Erythroblast (primary cell): ENCODE measurements at regions not wholly inside any gene's neighbourhood (a gene's known extent, or its start where the extent isn't known, plus 50 kb on each side); places are given as distances from the start of the nearest gene placed in this dataset.
"Not testable (repeated sequence)": the region's sequence is repeated elsewhere in the genome, so short reads cannot be mapped to it uniquely, and the experiment has no call there.

Experiments
- DNase-seq, 2 experiments: peaks; one replicate each; lab custom pipeline; 2025; lab: John Stamatoyannopoulos, UW
- GATA1 ChIP-seq: IDR thresholded peaks from 2 replicates; pipeline ENCODE4 v1.6.1; 2011; ENCODE audit warnings: low read depth, mild to moderate bottlenecking, control low read depth, low read length, moderate library complexity
- POLR2A ChIP-seq: IDR thresholded peaks from 2 replicates; pipeline ENCODE4 v1.6.1; 2011; ENCODE audit warnings: mild to moderate bottlenecking, low read length

DNA sequence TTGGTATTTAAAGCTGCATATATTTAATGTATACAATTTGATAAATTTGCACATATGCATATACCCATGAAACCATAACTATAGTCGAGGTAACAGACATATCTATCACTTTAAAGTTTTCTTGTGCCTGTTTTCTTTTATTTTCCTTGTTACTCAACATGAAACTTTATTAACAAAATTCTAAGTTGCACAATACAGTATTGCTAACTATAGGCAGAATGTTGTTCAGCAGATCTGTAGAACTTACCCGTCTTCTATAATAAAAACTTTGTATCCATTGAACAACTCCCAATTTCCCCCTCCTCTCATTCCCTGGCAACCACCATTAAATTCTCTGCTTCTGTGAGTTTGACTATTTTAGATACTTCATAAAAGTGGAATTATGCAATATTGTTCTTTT, 404.6 kb upstream of the KCND2 start:
- no peak for TF ChIP-seq GATA1
- no peak for TF ChIP-seq POLR2A

DNA sequence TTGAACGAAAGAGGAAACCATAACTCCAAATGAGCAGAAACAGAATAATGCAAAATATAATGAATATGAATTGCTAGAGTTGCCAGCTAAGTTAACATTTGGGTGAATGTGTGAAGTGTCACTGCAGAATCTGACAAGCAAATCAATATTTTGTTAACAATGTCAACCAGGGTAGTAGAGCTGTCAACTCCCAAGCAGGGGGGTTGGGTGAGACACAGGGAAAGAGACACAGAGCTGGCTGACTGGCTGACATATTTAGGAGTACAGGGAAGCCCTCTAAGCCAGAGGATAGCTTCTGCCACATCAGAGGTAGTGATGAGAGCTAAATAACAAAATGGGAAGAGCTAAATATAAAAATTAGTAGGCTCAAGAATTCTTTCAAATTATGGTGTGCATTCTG, 393.1 kb upstream of the KCND2 start:
- DNase-seq = no peak
- TF ChIP-seq GATA1 (no peak), POLR2A (no peak)

More for the DNA sequence above, 404.6 kb upstream of the KCND2 start:
- no peak for DNase-seq

DNA sequence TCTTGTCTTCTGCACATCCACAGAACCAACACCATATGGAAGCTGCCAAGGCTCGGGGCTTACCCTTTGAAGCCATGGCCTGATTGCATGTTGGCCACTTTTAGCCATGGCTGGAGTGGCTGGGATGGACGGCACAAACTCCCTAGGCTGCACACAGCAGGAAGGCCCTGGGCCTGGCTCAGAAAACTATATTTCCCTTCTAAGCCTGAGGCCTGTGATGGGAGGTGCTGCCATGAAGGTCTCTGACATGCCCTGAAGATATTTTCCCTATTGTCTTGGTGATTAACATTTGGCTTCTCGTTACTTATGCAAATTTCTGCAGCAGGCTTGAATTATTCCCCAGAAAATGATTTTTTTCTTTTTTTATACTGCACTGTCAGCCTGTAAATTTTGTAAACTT, 387.0 kb upstream of the KCND2 start:
- DNase-seq = no peak
- TF ChIP-seq GATA1 (no peak), POLR2A (no peak)

DNA sequence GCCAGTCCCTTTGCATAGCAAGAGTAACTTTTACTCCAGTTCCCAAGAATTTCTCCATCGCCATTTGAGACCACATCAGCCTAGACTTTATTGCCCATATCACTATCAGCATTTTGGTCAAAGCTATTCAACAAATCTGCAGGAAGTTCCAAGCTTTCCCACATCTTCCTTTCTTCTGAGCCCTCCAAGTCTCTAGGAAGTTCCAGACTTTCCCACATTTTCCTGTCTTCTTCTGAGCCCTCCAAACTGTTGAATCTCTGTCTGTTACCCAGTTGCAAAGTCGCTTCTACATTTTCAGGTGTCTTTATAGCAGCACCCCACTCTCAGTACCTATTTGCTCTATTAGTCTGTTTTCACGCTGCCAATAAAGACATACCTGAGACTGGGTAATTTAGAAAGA, 386.4 kb upstream of the KCND2 start:
- DNase-seq = not testable (repeated sequence)

DNA sequence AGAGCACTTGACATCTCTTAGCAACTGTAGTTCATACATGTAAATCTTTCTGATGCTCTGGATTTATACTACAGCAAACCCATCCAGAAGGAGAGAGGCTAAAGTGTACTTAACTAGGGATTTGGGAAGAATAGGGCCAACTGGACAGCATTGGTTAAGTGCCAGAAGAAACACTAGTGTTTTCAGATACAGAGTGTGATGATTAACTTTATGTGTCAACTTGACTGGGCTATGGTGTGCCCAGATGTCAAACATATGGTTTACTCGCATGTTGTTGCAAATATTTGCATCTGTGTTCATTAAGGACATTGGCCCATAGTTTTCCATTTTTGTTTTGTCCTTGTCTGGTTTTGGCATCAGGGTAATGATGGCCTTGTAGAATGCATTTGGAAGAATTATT, 384.7 kb upstream of the KCND2 start:
- DNase-seq = no peak
- no peak for TF ChIP-seq GATA1
- TF ChIP-seq POLR2A = no peak

DNA sequence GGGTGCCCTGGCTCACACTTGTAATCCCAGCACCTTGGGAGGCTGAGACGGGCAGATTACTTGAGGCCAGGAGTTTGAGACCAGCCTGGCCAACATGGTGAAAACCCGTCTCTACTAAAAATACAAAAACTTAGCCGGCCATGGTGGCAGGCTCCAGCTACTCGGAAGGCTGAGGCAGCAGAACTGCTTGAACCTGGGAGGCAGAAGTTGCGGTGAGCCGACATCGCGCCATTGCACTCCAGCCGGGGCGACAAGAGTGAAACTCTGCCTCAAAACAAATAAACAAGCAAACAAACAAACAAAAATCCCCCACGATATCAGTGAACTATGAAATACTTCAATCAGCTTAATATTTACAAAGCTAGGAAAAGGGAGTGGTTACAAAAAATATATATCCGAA, 382.3 kb upstream of the KCND2 start:
- TF ChIP-seq GATA1 = no peak
- no peak for TF ChIP-seq POLR2A

DNA sequence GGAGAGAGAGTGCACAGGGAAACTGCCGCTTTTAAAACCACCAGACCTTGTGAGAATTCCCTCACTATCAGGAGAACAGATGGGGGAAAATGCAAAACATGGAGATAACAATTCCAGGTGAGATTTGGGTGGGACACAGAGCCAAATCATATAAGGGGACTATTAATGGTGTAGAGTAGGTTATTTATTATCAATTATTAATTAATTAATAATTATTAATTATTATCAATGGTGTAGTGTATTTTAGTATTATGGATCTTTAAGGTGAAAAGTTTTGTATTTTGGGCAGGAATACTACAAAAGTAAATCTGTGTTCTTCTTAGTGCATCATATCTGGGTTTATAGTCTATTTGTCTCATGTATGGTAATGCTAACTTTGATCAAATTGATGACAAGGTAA, 377.7 kb upstream of the KCND2 start:
- TF ChIP-seq POLR2A (no peak), GATA1 (no peak)

More for the DNA sequence above, 382.3 kb upstream of the KCND2 start:
- DNase-seq = no peak

DNA sequence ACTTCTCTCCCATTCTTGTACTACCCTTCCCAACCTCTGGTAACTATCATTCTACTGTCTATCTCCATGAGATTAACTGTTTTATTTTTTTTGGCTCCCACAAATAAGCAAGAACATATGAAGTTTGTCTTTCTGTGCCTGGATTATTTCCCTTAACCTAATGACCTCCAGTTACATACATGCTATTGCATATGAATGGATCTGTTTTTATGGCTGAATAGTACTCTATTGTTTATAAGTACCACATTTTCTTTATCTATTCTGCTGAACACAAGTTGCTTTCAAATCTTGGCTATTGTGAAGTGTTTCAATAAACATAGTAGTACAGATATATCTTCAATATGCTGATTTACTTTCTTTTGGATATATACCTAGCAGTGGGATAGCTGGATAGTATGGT, 376.6 kb upstream of the KCND2 start:
- DNase-seq = no peak
- TF ChIP-seq GATA1 (no peak), POLR2A (no peak)

More for the DNA sequence above, 377.7 kb upstream of the KCND2 start:
- DNase-seq = no peak

DNA sequence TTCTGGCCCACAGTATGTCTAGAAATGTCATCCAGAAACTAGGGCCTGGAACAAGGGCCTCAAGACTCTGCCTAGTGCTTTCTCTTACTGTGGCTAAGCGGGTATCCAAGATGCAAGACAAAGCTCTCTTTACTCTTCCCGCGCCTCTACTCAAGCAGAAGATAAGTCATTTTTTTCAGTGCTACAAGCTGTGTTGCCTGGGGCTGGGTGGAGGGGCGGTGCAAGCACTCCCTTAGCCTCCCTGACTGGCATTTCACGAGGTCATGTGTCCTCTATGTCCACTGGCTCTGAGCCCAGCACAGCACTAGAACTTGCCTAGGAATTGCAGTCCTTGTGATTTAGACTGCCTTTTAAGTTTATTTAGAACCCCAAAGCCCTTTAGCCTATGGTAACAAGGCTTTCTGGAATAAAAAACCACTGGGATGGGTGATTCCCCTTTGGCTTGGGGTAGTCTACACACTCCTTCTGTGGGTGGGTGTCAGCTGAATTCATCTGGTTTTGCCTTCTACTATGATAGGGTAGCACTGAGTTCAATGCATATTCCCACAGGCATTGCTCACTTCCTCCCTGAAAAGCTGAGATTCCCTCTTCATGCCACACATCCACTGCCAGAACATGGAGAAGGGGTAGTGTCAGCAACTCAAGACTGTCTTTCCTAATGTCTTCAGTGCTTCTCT, 371.8 kb upstream of the KCND2 start:
- peak in 1 of 2 experiments; percentile 1 for DNase-seq
- TF ChIP-seq POLR2A = no peak
- TF ChIP-seq GATA1 = no peak

DNA sequence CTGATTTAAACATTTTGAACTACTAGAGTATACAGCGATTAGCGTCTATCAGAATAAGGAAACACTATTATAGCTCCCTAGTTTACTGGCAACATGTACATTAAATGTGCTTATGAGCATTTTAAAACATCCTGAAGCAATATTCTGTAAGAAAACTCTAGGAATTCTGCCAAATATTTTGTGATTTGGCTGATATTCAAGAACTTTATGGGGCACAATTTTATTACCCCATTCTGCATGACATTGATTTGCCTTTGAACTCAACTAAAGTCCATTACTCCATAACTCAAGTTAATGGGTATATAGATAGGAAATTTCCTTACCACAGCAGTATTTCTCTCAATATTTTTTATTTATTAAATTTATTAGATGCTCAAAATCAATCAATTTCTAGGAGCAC, 369.9 kb upstream of the KCND2 start:
- no peak for TF ChIP-seq POLR2A
- no peak for TF ChIP-seq GATA1

DNA sequence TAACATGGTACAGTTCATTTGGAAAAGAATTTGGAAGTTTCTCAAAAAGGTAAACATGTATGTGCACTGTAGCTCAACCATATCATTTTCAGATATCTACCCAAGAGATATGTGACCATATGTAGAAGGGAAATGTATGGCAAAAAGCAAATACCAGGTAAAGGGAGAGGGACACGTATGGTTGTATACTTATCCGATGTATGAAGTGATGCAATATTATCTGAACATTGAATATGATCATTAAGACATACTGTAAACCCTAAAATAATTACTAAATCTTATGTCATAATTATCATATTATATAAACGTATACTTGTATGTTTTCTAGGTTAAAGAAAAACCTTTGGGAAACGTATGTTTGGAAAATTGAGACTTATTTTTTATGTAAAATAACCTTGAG, 367.5 kb upstream of the KCND2 start:
- no peak for TF ChIP-seq POLR2A
- no peak for TF ChIP-seq GATA1
- DNase-seq = no peak

More for the DNA sequence above, 369.9 kb upstream of the KCND2 start:
- DNase-seq = no peak

DNA sequence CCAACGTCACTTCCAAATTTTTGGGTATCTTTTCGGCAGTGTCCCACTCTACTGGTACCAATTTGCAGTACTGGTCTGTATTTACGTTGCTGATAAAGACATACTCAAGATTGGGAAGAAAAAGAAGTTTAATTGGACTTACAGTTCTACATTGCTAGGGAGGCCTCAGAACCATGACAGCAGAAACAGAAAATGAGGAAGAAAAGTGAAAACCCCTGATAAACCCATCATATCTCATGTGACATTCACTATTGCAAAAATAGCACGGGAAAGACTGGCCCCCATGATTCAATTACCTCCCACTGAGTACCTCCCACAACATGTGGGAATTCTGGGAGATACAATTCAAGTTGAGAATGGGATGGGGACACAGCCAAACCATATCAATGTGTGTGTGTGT, 364.0 kb upstream of the KCND2 start:
- no peak for TF ChIP-seq POLR2A
- no peak for TF ChIP-seq GATA1
- DNase-seq = no peak

DNA sequence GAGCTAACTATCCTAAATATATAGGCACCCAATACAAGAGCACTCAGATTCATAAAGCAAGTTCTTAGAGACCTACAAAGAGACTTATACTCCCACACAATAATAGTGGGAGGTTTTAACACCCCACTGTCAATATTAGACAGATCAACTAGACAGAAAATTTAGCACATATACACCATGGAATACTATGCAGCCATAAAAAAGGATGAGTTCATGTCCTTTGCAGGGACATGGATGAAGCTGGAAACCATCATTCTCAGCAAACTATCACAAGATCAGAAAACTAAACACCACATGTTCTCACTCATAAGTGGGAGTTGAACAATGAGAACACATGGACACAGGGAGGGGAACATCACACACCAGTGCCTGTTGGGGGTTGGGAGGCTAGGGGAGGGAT, 358.9 kb upstream of the KCND2 start:
- not testable (repeated sequence) for DNase-seq

DNA sequence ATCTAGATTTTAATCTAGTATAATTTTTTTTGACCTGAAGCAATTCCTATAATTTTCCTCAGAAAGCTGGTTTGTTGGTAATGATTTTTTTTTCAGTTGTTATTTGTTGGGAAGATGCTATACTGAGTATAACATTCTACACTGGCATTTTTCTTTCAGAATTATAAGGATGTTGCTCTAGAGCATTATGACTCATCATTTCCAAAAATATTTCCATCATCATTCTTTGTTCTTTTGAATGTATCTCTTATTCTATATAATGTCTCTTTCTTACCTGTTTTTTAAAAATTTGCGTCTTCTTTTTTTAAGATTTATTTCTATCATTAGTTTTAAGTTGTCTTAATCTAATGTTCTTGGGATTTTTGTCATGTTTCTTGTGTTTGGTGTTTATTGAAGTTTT, 356.5 kb upstream of the KCND2 start:
- no peak for TF ChIP-seq POLR2A
- TF ChIP-seq GATA1 = no peak

DNA sequence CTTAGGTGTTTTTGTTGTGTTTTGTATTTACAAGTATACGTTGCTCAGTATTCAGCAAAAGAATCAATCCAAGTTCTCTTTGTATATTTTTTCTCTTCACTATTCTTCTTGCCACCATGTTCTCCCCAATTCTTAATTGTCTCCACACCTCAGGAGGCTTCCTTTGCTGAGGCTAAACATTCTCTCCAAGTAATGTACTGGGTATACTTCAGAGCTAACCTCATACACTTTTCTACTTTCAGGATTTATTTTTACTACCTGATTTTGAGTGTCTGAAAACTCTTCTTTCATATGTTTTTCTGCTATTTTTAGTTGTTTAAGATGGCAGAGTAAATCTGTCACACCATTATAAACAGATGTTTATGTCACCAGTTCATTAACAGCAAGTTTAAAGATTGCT, 354.8 kb upstream of the KCND2 start:
- TF ChIP-seq POLR2A = no peak
- no peak for TF ChIP-seq GATA1
- no peak for DNase-seq

More for the DNA sequence above, 356.5 kb upstream of the KCND2 start:
- no peak for DNase-seq

DNA sequence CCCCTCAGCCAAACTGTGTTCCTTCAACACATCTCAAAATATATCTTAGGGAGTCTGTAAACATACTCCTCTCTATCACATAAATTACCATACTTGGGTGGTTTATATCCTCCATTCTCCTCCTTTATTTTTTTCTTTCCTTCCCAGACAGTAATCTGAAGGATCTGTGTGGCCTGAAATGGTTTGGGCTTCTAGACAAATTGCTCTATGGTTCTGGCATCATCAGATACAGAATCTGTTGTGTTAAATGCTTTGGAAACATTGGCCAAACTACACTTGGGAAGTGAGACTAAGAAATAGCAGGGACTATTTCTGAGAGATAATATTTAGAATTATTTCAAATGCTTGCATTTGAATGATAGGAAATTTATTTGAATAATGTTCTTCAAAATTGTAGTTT, 353.0 kb upstream of the KCND2 start:
- no peak for DNase-seq
- no peak for TF ChIP-seq POLR2A
- no peak for TF ChIP-seq GATA1
